Psoas muscle (tissue), 7 donors: ENCODE measurements at regions not wholly inside any gene's neighbourhood (a gene's known extent, or its start where the extent isn't known, plus 50 kb on each side); places are given as distances from the start of the nearest gene placed in this dataset.

ENCODE experiments used
- ATAC-seq, 4 donors: fragments of 200-7000 bp; cut with Tn5 transposase; one replicate each; pipeline ENCODE4 v1.9.1; 2020; ENCODE audit warnings: moderate library complexity in 3 of 4, mild to moderate bottlenecking in 2 of 4
- DNase-seq, 2 donors: peaks; one replicate each; pipeline ENCODE4 v3.0.0-alpha.2; 2020
- H3K27ac ChIP-seq: fragments of 200-600 bp; one replicate; pipeline ENCODE4 v1.8.0; 2022
- H3K27me3 ChIP-seq, 3 donors: fragments of 200-600 bp in 1 of 3; one replicate each; pipeline versions ENCODE4 v1.6.1 to v1.8.0; 2013 to 2022; ENCODE audit warnings: low read length in 2 of 3, mild to moderate bottlenecking in 2 of 3, moderate library complexity in 1 of 3; ENCODE audit not compliant: insufficient read depth in 3 of 3
- H3K36me3 ChIP-seq, 2 donors: fragments of 200-600 bp in 1 of 2; one replicate each; pipeline versions ENCODE4 v1.6.1 to v1.8.0; 2013 to 2022; ENCODE audit warnings: low read depth in 1 of 2, mild to moderate bottlenecking in 1 of 2, moderate library complexity in 1 of 2; ENCODE audit not compliant: insufficient read depth in 1 of 2
- H3K4me1 ChIP-seq: fragments of 200-600 bp; one replicate; pipeline ENCODE4 v1.8.0; 2022
- H3K4me3 ChIP-seq: fragments of 200-600 bp; one replicate; pipeline ENCODE4 v1.8.0; 2022; ENCODE audit warnings: mild to moderate bottlenecking
- H3K9me3 ChIP-seq: fragments of 200-600 bp; one replicate; pipeline ENCODE4 v1.8.0; 2022
- WGBS, 3 donors: extraction: QIAGEN DNeasy Blood & Tissue Kit; methylation state at CpG; one replicate each; pipeline versions ENCODE4 v1.1.6 to v1.1.7; 2013; 5-methylcytosine and 5-hydroxymethylcytosine counted together
- intact Hi-C, 2 donors: fragments of 100-400 bp; cut with DNase I; formaldehyde crosslinking; loops; one replicate each; pipeline versions ENCODE4 v1.11.0 to v1.14.2; 2022
- TF ChIP-seq, protein P1 (sequence below): fragments of 200-600 bp; IDR thresholded peaks from one replicate; pipeline ENCODE4 v1.8.0; 2022; ENCODE audit warnings: antibody characterized with exemption
- donor health status: healthy with polysubstance abuse.
- donor health status: DM: no; HTN: no; CAD: no; lungs with moderate emphysema.
- donor health status: Bipolar disorder and iron deficiency.
- donor health status: healthy.
- donor health status: DM: yes; HTN: yes; CAD: no.
- donor health status: DM: no; HTN: no; CAD: no.
- donor health status: DM: yes; HTN: yes; CAD: no.

GRCh38 chr7:156434706-156435105 is 205.9 kb upstream of the RNF32 start:
- DNase-seq (no peak), ATAC-seq (no peak)
- no peaks in the 10 kb centered on the region for H3K9me3 ChIP-seq
- no peaks in the 10 kb centered on the region for H3K36me3 ChIP-seq
- no peak overlapping the region for H3K27ac ChIP-seq
- intact Hi-C loops: no loop called here
- no peaks in the 10 kb centered on the region for H3K27me3 ChIP-seq
- TF ChIP-seq, protein P1, sequence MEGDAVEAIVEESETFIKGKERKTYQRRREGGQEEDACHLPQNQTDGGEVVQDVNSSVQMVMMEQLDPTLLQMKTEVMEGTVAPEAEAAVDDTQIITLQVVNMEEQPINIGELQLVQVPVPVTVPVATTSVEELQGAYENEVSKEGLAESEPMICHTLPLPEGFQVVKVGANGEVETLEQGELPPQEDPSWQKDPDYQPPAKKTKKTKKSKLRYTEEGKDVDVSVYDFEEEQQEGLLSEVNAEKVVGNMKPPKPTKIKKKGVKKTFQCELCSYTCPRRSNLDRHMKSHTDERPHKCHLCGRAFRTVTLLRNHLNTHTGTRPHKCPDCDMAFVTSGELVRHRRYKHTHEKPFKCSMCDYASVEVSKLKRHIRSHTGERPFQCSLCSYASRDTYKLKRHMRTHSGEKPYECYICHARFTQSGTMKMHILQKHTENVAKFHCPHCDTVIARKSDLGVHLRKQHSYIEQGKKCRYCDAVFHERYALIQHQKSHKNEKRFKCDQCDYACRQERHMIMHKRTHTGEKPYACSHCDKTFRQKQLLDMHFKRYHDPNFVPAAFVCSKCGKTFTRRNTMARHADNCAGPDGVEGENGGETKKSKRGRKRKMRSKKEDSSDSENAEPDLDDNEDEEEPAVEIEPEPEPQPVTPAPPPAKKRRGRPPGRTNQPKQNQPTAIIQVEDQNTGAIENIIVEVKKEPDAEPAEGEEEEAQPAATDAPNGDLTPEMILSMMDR: no peak
- 66 to 88% (median 74%) methylated on average over 5 of the region's 5 CpGs for WGBS, 3 donors
- no peak overlapping the region for H3K4me3 ChIP-seq
- no peaks in the 10 kb centered on the region for H3K4me1 ChIP-seq

GRCh38 chr7:156432018-156432417 is 208.6 kb upstream of the RNF32 start:
- Histone ChIP-seq H3K36me3 (no peaks in the 10 kb centered on the region), H3K4me1 (no peaks in the 10 kb centered on the region), H3K27ac (no peak overlapping the region), H3K27me3 (peaks cover 0 to 3% (median 0%) of the 10 kb centered on the region in 3 donors), H3K4me3 (no peak overlapping the region), H3K9me3 (no peaks in the 10 kb centered on the region)
- WGBS, 3 donors: 84 to 92% (median 85%) methylated on average over 11 of the region's 11 CpGs
- ATAC-seq (no peak), DNase-seq (no peak)
- TF ChIP-seq, protein P1: no peak
- intact Hi-C loops: no loop called here

- ATAC-seq: no peak
- TF ChIP-seq, protein P1: no peak
- Histone ChIP-seq H3K36me3 (no peaks in the 10 kb centered on the region), H3K27ac (no peak overlapping the region), H3K27me3 (peaks cover 0 to 6% (median 0%) of the 10 kb centered on the region in 3 donors), H3K4me1 (no peaks in the 10 kb centered on the region), H3K9me3 (no peaks in the 10 kb centered on the region), H3K4me3 (no peak overlapping the region)
- intact Hi-C loops: no loop called here
- DNase-seq: no peak
- WGBS, 3 donors: 71 to 85% (median 82%) methylated on average over 7 of the region's 7 CpGs
Observed at GRCh38 chr7:156430109-156430508, 210.5 kb upstream of the RNF32 start.

GRCh38 chr7:156429514-156429913 is 211.1 kb upstream of the RNF32 start:
- H3K4me1 ChIP-seq: no peaks in the 10 kb centered on the region
- H3K36me3 ChIP-seq: no peaks in the 10 kb centered on the region
- no peaks in the 10 kb centered on the region for H3K9me3 ChIP-seq
- ATAC-seq: no peak
- no peak for DNase-seq
- TF ChIP-seq, protein P1: no peak
- 82 to 89% (median 88%) methylated on average over 5 of the region's 5 CpGs for WGBS, 3 donors
- no peak overlapping the region for H3K4me3 ChIP-seq
- H3K27me3 ChIP-seq: peaks cover 0 to 6% (median 0%) of the 10 kb centered on the region in 3 donors
- intact Hi-C loops: no loop called here
- no peak overlapping the region for H3K27ac ChIP-seq

GRCh38 chr7:156423876-156424275 is 216.7 kb upstream of the RNF32 start:
- Histone ChIP-seq H3K4me1 (no peaks in the 10 kb centered on the region), H3K36me3 (no peaks in the 10 kb centered on the region), H3K27ac (no peak overlapping the region), H3K27me3 (peaks cover 0 to 6% (median 0%) of the 10 kb centered on the region in 3 donors), H3K4me3 (no peak overlapping the region), H3K9me3 (no peaks in the 10 kb centered on the region)
- TF ChIP-seq, protein P1: no peak
- no peak for DNase-seq
- ATAC-seq: no peak
- intact Hi-C loops: no loop called here
